ENCODE measurements at regions not wholly inside any gene's neighbourhood (a gene's known extent, or its start where the extent isn't known, plus 50 kb on each side); places are given as distances from the start of the nearest gene placed in this dataset.

DNA sequence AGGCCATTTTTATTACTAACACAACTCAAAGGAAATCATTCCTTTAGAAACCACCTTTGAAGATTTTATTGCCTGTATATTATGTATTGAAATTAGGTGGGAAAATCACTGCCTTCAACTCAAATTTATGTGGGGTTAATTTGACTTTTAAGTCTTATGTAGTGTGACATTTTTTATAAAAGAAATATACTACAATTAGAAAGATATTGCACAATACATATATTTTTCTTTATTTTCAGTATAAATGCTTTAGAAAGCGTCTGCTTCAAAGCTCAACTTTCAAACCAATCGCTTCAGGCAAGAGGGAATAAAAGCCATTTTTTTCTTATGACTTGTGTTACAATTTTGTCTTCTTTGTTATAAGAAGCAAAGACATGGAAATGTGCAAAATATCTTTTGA, 337.4 kb upstream of the ZWINT start:
- no peak for DNase-seq (ENCODE audit: low spot score)
- Mint-ChIP-seq H3K4me1 (ENCODE audit: unreplicated experiment) (no peaks in the 10 kb centered on the region), H3K27me3 (ENCODE audit: unreplicated experiment) (no peaks in the 10 kb centered on the region), H3K27ac (ENCODE audit: unreplicated experiment) (no peak overlapping the region), H3K9me3 (ENCODE audit: unreplicated experiment) (no peaks in the 10 kb centered on the region), H3K4me3 (ENCODE audit: unreplicated experiment) (no peak overlapping the region), H3K36me3 (ENCODE audit: low read depth, unreplicated experiment) (no peaks in the 10 kb centered on the region)
- TF ChIP-seq CTCF (IDR thresholded peaks at IDR 0.05; ENCODE audit: unreplicated experiment) = no peak

DNA sequence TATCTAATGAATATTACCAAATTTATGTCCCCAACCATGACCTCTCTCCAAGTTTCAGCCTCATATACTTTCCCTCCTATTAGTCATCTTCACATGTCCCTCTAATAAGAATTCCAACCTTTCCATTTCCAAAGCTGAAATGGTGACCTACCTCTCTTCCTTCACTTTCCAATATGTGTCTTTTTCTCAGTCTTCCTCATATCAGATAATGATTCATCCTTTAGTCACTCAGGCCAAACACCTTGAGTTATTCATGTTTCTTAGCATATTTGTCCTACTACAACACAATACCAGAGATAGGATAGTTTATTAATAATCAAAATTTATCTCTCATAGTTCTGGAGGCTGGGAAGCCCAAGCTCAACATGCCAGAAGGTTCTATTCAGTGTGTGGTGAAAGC, 318.5 kb upstream of the ZWINT start:
- DNase-seq (ENCODE audit: low spot score) = no peak
- H3K4me1 Mint-ChIP-seq (ENCODE audit: unreplicated experiment) = no peaks in the 10 kb centered on the region
- H3K27ac Mint-ChIP-seq (ENCODE audit: unreplicated experiment) = no peak overlapping the region
- H3K27me3 Mint-ChIP-seq (ENCODE audit: unreplicated experiment) = no peaks in the 10 kb centered on the region
- no peaks in the 10 kb centered on the region for H3K36me3 Mint-ChIP-seq (ENCODE audit: low read depth, unreplicated experiment)
- no peaks in the 10 kb centered on the region for H3K9me3 Mint-ChIP-seq (ENCODE audit: unreplicated experiment)
- H3K4me3 Mint-ChIP-seq (ENCODE audit: unreplicated experiment) = no peak overlapping the region
- TF ChIP-seq CTCF (IDR thresholded peaks at IDR 0.05; ENCODE audit: unreplicated experiment) = no peak

DNA sequence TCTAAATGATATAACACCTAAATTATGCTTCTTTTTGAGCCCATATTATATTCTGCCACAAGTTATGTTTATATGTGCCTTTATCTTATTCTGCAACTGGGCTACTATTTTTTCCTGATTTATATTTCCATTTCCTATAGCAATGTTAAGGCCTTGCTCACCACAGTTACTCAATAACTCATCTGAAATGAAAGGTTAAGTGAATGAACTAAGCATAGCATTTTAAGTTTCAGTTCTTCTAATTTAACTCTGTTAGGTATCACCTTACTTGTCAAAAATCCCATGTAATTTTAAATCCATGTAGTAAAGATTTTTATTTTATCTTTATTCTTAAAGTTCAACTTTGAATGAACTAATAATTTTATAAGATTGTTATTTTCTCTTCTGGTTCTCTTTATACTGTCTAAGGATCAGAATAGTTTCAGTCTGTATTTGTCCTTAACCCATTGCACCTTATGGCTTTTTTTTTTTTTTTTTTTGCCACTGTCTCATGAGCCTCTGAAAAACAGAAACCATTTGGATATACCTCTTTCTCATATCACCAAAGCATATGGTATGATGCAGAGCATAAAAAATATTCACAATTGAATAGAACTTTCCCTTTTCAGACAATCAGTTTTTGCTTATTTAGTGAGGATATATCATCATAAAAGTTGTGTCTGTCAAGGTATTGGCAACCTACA, 301.8 kb upstream of the ZWINT start:
- Mint-ChIP-seq H3K27me3 (ENCODE audit: unreplicated experiment) (no peaks in the 10 kb centered on the region), H3K27ac (ENCODE audit: unreplicated experiment) (no peak overlapping the region), H3K4me1 (ENCODE audit: unreplicated experiment) (peaks cover 14% of the 10 kb centered on the region), H3K4me3 (ENCODE audit: unreplicated experiment) (no peak overlapping the region), H3K36me3 (ENCODE audit: low read depth, unreplicated experiment) (no peaks in the 10 kb centered on the region), H3K9me3 (ENCODE audit: unreplicated experiment) (no peaks in the 10 kb centered on the region)
- TF ChIP-seq CTCF (IDR thresholded peaks at IDR 0.05; ENCODE audit: unreplicated experiment) = no peak
- DNase-seq (ENCODE audit: low spot score) = no peak

- H3K27ac Mint-ChIP-seq (ENCODE audit: unreplicated experiment) = no peak overlapping the region
- no peak for DNase-seq (ENCODE audit: low spot score)
- no peaks in the 10 kb centered on the region for H3K4me1 Mint-ChIP-seq (ENCODE audit: unreplicated experiment)
- no peaks in the 10 kb centered on the region for H3K9me3 Mint-ChIP-seq (ENCODE audit: unreplicated experiment)
- H3K36me3 Mint-ChIP-seq (ENCODE audit: low read depth, unreplicated experiment) = no peaks in the 10 kb centered on the region
- no peak for TF ChIP-seq CTCF (IDR thresholded peaks at IDR 0.05; ENCODE audit: unreplicated experiment)
- H3K4me3 Mint-ChIP-seq (ENCODE audit: unreplicated experiment) = no peak overlapping the region
- peaks cover 1% of the 10 kb centered on the region for H3K27me3 Mint-ChIP-seq (ENCODE audit: unreplicated experiment)
Observed at GRCh38 chr10:56653289-56653688, 292.2 kb upstream of the ZWINT start.

DNA sequence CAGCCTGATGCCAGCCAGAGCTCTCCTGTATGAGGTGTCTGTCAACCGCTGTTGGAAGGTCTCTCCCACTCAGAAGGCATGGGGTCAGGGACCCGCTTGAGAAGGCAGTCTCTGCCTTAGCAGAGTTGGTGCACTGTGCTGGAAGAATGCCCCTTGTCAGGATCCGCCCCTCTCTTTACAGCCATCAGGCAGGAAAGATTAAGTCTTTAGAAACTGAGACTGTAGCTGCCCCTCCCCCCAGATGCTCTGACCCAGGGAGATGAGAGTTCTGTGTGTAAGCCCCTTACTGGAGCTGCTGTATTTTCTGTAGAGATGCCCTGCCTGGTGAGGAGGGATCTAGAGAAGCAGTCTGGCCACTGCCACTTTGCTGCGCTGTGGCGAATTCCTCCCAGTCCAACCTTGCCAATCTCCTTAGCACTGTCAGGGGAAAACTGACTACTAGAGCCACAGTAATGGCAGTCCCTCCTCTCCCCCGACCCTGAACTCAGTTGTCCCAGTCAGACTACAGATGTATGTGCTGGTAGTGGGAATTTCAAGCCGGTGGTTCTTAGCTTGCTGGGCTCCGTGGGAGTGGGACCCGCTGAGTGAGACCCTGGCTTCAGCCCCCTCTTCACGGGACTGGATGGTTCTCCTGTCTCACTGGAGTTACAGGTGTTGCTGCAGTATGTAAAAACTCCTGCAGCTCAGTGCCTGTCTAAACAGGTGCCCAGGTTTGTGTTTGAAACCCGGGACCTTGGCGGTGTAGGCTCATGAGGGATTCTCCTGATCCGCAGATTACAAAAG, 285.5 kb upstream of the ZWINT start:
- no peak for DNase-seq (ENCODE audit: low spot score)
- no peak overlapping the region for H3K27ac Mint-ChIP-seq (ENCODE audit: unreplicated experiment)
- H3K27me3 Mint-ChIP-seq (ENCODE audit: unreplicated experiment) = no peaks in the 10 kb centered on the region
- no peaks in the 10 kb centered on the region for H3K36me3 Mint-ChIP-seq (ENCODE audit: low read depth, unreplicated experiment)
- no peak for TF ChIP-seq CTCF (IDR thresholded peaks at IDR 0.05; ENCODE audit: unreplicated experiment)
- H3K4me3 Mint-ChIP-seq (ENCODE audit: unreplicated experiment) = no peak overlapping the region
- H3K4me1 Mint-ChIP-seq (ENCODE audit: unreplicated experiment) = no peaks in the 10 kb centered on the region
- H3K9me3 Mint-ChIP-seq (ENCODE audit: unreplicated experiment) = no peaks in the 10 kb centered on the region

All from endothelial cell (in vitro differentiated cells).